Endothelial cell of umbilical vein (primary cell): ENCODE measurements at regions not wholly inside any gene's neighbourhood (a gene's known extent, or its start where the extent isn't known, plus 50 kb on each side); places are given as distances from the start of the nearest gene placed in this dataset.

Source experiments
- BruUV-seq: library from RNA; stranded (reverse); fragments of 400-500 nt; replicated peaks from 2 replicates; lab custom pipeline; 2021; lab: Mats Ljungman, UMichigan
- CTCF ChIA-PET: fragments of 300-600, 350-600 bp; sonication (Branson Sonifier 250); formaldehyde crosslinking; loops from one replicate; lab custom pipeline; 2021; ENCODE audit warnings: antibody characterized with exemption, inconsistent platforms; lab: Charles Lee
- POLR2A ChIA-PET: fragments of 300-600, 350-600 bp; sonication (Branson Sonifier 250); formaldehyde crosslinking; loops from one replicate; lab custom pipeline; 2021; ENCODE audit warnings: antibody characterized with exemption, inconsistent platforms; lab: Charles Lee
- DNase-seq: peaks from one replicate; pipeline ENCODE4 v3.0.0-alpha.2; 2011; ENCODE audit warnings: low read depth, low spot score
- FAIRE-seq: peaks from 2 replicates; lab custom pipeline; 2011; peaks lifted over from hg19 to GRCh38; lab: Jason Lieb, UNC
- H2AFZ ChIP-seq: 2 replicates; pipeline ENCODE4 v1.6.0; 2012; ENCODE audit warnings: low read depth, low read length, control low read depth, inconsistent platforms
- H3K27ac ChIP-seq: 2 replicates; pipeline ENCODE4 v1.5.1; 2011; ENCODE audit warnings: low read depth, mild to moderate bottlenecking, control low read depth, low read length, moderate library complexity; ENCODE audit not compliant: insufficient read depth
- H3K27me3 ChIP-seq, 2 experiments: 2 replicates each; pipeline versions ENCODE4 v1.6.0 to v1.6.1; 2011; ENCODE audit warnings: low read length in 2 of 2, mixed read lengths in 1 of 2; ENCODE audit not compliant: control insufficient read depth in 2 of 2, insufficient read depth in 2 of 2
- H3K36me3 ChIP-seq, 2 experiments: 2 replicates in 1 of 2; 3 replicates in 1 of 2; pipeline ENCODE4 v1.5.1; 2011; ENCODE audit warnings: low read length in 2 of 2, mild to moderate bottlenecking in 1 of 2, moderate library complexity in 1 of 2; ENCODE audit not compliant: control insufficient read depth in 2 of 2, insufficient read depth in 2 of 2; ENCODE audit errors: extremely low read depth in 1 of 2
- H3K4me1 ChIP-seq: 3 replicates; pipeline ENCODE4 v1.5.1; 2011; ENCODE audit warnings: mild to moderate bottlenecking, low read length; ENCODE audit not compliant: control insufficient read depth, insufficient read depth; ENCODE audit errors: extremely low read depth
- H3K4me2 ChIP-seq: 2 replicates; pipeline ENCODE4 v1.6.1; 2011; ENCODE audit warnings: low read length, control low read depth, mixed read lengths; ENCODE audit not compliant: insufficient read depth
- H3K4me3 ChIP-seq, 3 experiments: fragments of 200-600 bp in 1 of 3; sonication (generic), shearing (Covaris generic) in 1 of 3; replicated peaks in 1 of 3; 2 replicates each; pipeline ENCODE4 v1.5.1; 2011 to 2016; ENCODE audit warnings: control low read depth in 3 of 3, low read length in 3 of 3, mild to moderate bottlenecking in 2 of 3, inconsistent platforms in 1 of 3, low read depth in 1 of 3, moderate library complexity in 1 of 3; ENCODE audit not compliant: insufficient read depth in 1 of 3
- H3K79me2 ChIP-seq: 2 replicates; pipeline ENCODE4 v1.6.0; 2012; ENCODE audit warnings: low read length, inconsistent platforms; ENCODE audit not compliant: control insufficient read depth, insufficient read depth
- H3K9ac ChIP-seq: replicated peaks from 2 replicates; pipeline ENCODE3; 2011; ENCODE audit warnings: low read length, control low read depth; ENCODE audit not compliant: insufficient read depth; ENCODE audit errors: extremely low read depth
- H3K9me1 ChIP-seq: replicated peaks from 3 replicates; pipeline ENCODE4 v1.6.0; 2011; ENCODE audit warnings: mild to moderate bottlenecking, low read length; ENCODE audit not compliant: control insufficient read depth, insufficient read depth; ENCODE audit errors: extremely low read depth
- H3K9me3 ChIP-seq: replicated peaks from 2 replicates; pipeline ENCODE4 v1.5.1; 2012; ENCODE audit warnings: low read length, inconsistent platforms; ENCODE audit not compliant: control insufficient read depth, insufficient read depth
- H4K20me1 ChIP-seq: replicated peaks from 2 replicates; pipeline ENCODE3; 2011; ENCODE audit warnings: mild to moderate bottlenecking, low read length; ENCODE audit not compliant: control insufficient read depth, insufficient read depth; ENCODE audit errors: extremely low read depth
- CTCF ChIP-seq, 2 donors: IDR thresholded peaks; 1 replicate in 1 of 2; 2 replicates in 1 of 2; pipeline ENCODE4 v1.5.1; 2011; ENCODE audit warnings: low read length in 2 of 2, mild to moderate bottlenecking in 2 of 2, moderate library complexity in 2 of 2, control low read depth in 1 of 2, inconsistent platforms in 1 of 2, low read depth in 1 of 2; ENCODE audit not compliant: insufficient read depth in 1 of 2; ENCODE audit errors: extremely low read depth in 1 of 2
- EZH2 ChIP-seq: IDR thresholded peaks from 2 replicates; pipeline ENCODE4 v1.6.1; 2012; ENCODE audit warnings: borderline replicate concordance, low read depth, mild to moderate bottlenecking, moderate library complexity, low read length, inconsistent platforms; ENCODE audit not compliant: severe bottlenecking
- FOS ChIP-seq: IDR thresholded peaks from 2 replicates; pipeline ENCODE4 v1.6.1; 2011; ENCODE audit warnings: mild to moderate bottlenecking, low read length, moderate library complexity, borderline replicate concordance; ENCODE audit not compliant: insufficient read depth
- GATA2 ChIP-seq: IDR thresholded peaks from 2 replicates; pipeline ENCODE4 v1.7.0; 2011; ENCODE audit warnings: low read depth, mild to moderate bottlenecking, moderate library complexity, mixed read lengths, low read length; ENCODE audit not compliant: insufficient read length, insufficient read depth
- JUN ChIP-seq: IDR thresholded peaks from 2 replicates; pipeline ENCODE4 v1.6.1; 2011; ENCODE audit warnings: borderline replicate concordance, low read depth; ENCODE audit not compliant: insufficient read length, insufficient read depth
- MAX ChIP-seq: IDR thresholded peaks from 2 replicates; pipeline ENCODE4 v1.6.1; 2011; ENCODE audit not compliant: insufficient read depth, insufficient read length
- MYC ChIP-seq: IDR thresholded peaks from one replicate; pipeline ENCODE4 v1.6.1; 2011; ENCODE audit warnings: mild to moderate bottlenecking, low read depth, low read length
- POLR2A ChIP-seq: IDR thresholded peaks from 2 replicates; pipeline ENCODE4 v1.6.1; 2012; ENCODE audit warnings: low read depth, mild to moderate bottlenecking, control low read depth, low read length
- POLR2AphosphoS5 ChIP-seq: IDR thresholded peaks from 2 replicates; pipeline ENCODE4 v1.6.1; 2012; ENCODE audit warnings: low read depth, mild to moderate bottlenecking, control low read depth, low read length, moderate library complexity; ENCODE audit not compliant: insufficient read depth
- dilution Hi-C: fragments of 300-500 bp; cut with MboI; formaldehyde crosslinking; loops from one replicate; pipeline ENCODE4 v1.15.0; 2019; ENCODE audit warnings: low sequenced_read_pairs; ENCODE audit not compliant: extremely low pct_ligation_motif_present
- intact Hi-C: fragments of 100-400 bp; cut with micrococcal nuclease; formaldehyde crosslinking; loops from one replicate; pipeline ENCODE4 v1.10.0; 2022

- ChIA-PET POLR2A (no interaction called here), CTCF (no interaction called here)
- dilution Hi-C loops, result no loop called here
Measured at GRCh38 chr7:153398370-153398769, 638.8 kb downstream of the ACTR3B start.

More at GRCh38 chr7:153398370-153398769, 638.8 kb downstream of the ACTR3B start:
- no peak overlapping the region for H3K4me2 ChIP-seq
- H3K36me3 ChIP-seq, result no peaks in the 10 kb centered on the region
- no peaks in the 10 kb centered on the region for H3K4me1 ChIP-seq
- H3K79me2 ChIP-seq, result no peaks in the 10 kb centered on the region
- no peak overlapping the region for H3K4me3 ChIP-seq
- TF ChIP-seq EZH2 (no peak), JUN (no peak), GATA2 (no peak), POLR2A (no peak), MYC (no peak), POLR2AphosphoS5 (no peak), FOS (no peak), MAX (no peak), CTCF (IDR thresholded peaks at IDR 0.05; ENCODE audit: extremely low read depth in 1 of 2, insufficient read depth in 1 of 2, low read depth in 1 of 2, low read length in 2 of 2) (no peak)
- no peaks in the 10 kb centered on the region for H3K9me1 ChIP-seq
- intact Hi-C loops, result no loop called here
- no peak overlapping the region for H3K27ac ChIP-seq
- no peak for DNase-seq
- BruUV-seq, result no TSS peak
- H3K9ac ChIP-seq, result no peak overlapping the region
- FAIRE-seq, result no peak
- H4K20me1 ChIP-seq, result no peaks in the 10 kb centered on the region
- H3K9me3 ChIP-seq, result peaks cover 7% of the 10 kb centered on the region
- no peaks in the 10 kb centered on the region for H3K27me3 ChIP-seq
- no peak overlapping the region for H2AFZ ChIP-seq
